D721Med (cell line): ENCODE measurements at regions not wholly inside any gene's neighbourhood (a gene's known extent, or its start where the extent isn't known, plus 50 kb on each side); places are given as distances from the start of the nearest gene placed in this dataset.
A peak's percentile ranks its signal among the peaks of the same experiment; 100 is the strongest.

Experiments used
- DNase-seq: peaks from one replicate; pipeline ENCODE4 v3.0.0; 2011; ENCODE audit warnings: low spot score; ENCODE audit not compliant: insufficient read length
- FAIRE-seq: peaks from 2 replicates; lab custom pipeline; 2011; peaks lifted over from hg19 to GRCh38; lab: Jason Lieb, UNC
- CTCF ChIP-seq: IDR thresholded peaks from 2 replicates; pipeline ENCODE4 v1.5.1; 2012; ENCODE audit warnings: mild to moderate bottlenecking, control low read depth; ENCODE audit not compliant: insufficient read depth; ENCODE audit errors: missing control alignments

GRCh38 chr1:66445492-66446181 is 88.3 kb upstream of the SGIP1 start:
- no peak for DNase-seq
- no peak for TF ChIP-seq CTCF
- no peak for FAIRE-seq

- TF ChIP-seq CTCF: peak; percentile 89
- FAIRE-seq (peak; percentile 98), DNase-seq (peak; percentile 15)
Measured at GRCh38 chr1:66446261-66447001, 87.5 kb upstream of the SGIP1 start.

DNA sequence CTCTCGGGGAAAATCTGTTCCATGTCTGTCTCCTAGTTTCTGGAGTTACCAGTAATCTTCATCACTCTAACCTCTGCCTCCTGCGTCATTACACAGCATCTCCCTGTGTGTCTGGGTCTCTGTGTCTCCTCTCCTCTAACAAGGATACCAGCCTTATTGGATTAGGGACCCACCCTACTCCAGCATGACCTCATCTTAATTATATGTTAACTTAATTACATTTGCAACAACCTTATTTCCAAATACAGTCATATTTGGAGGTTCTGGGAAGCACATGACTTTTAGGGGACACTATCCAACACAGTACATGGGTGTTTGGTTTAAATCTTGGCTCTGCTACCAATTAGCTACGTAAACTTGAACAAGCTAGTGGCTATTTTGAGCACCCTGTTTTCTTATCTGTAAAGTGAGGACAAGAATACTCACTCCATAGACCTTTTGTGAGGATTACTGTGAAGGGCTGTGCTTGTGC is 83.9 kb upstream of the SGIP1 start:
- FAIRE-seq (no peak), DNase-seq (no peak)
- TF ChIP-seq CTCF: no peak

- no peak for FAIRE-seq
Measured at GRCh38 chr1:66450847-66451246, 83.1 kb upstream of the SGIP1 start.

GRCh38 chr1:66452162-66452561 is 81.8 kb upstream of the SGIP1 start:
- FAIRE-seq (no peak), DNase-seq (no peak)

More at GRCh38 chr1:66450847-66451246, 83.1 kb upstream of the SGIP1 start:
- TF ChIP-seq CTCF: no peak
- DNase-seq: no peak

GRCh38 chr1:66452982-66453381 is 81.0 kb upstream of the SGIP1 start:
- no peak for DNase-seq
- no peak for TF ChIP-seq CTCF

More at GRCh38 chr1:66452162-66452561, 81.8 kb upstream of the SGIP1 start:
- TF ChIP-seq CTCF: no peak

More at GRCh38 chr1:66452982-66453381, 81.0 kb upstream of the SGIP1 start:
- FAIRE-seq: no peak
